B cell (primary cell): ENCODE measurements at regions not wholly inside any gene's neighbourhood (a gene's known extent, or its start where the extent isn't known, plus 50 kb on each side); places are given as distances from the start of the nearest gene placed in this dataset.
A peak's percentile ranks its signal among the peaks of the same experiment; 100 is the strongest.
"Not testable (repeated sequence)": the region's sequence is repeated elsewhere in the genome, so short reads cannot be mapped to it uniquely, and the experiment has no call there.

Source experiments
- ATAC-seq: fragments of 200-7000 bp; cut with Tn5 transposase; one replicate; pipeline ENCODE4 v1.10.0; 2021; ENCODE audit warnings: low read depth, mild to moderate bottlenecking, moderate number of reproducible peaks, moderate library complexity
- CTCF ChIA-PET: fragments of 350-600 bp; sonication (Branson Sonifier 250); formaldehyde crosslinking; loops from one replicate; lab custom pipeline; 2021; ENCODE audit warnings: antibody characterized with exemption, inconsistent platforms; lab: Charles Lee
- POLR2A ChIA-PET: fragments of 350-600 bp; sonication (Branson Sonifier 250); formaldehyde crosslinking; loops from one replicate; lab custom pipeline; 2021; ENCODE audit warnings: antibody characterized with exemption; lab: Charles Lee
- DNase-seq: peaks from one replicate; pipeline ENCODE4 v3.0.0; 2013
- H2AFZ ChIP-seq: 2 replicates; pipeline ENCODE4 v1.6.1; 2012; ENCODE audit warnings: mild to moderate bottlenecking, low read depth, low read length; ENCODE audit not compliant: insufficient read depth, poor library complexity, severe bottlenecking
- H3K27ac ChIP-seq, 2 donors: 1 replicate in 1 of 2; 2 replicates in 1 of 2; pipeline ENCODE4 v1.5.1; 2012 to 2013; ENCODE audit warnings: low read length in 2 of 2, mild to moderate bottlenecking in 2 of 2, moderate library complexity in 1 of 2
- H3K27me3 ChIP-seq, 4 experiments: fragments of 200-600 bp in 1 of 4; sonication (generic) in 1 of 4; replicated peaks in 1 of 4; 1 replicate in 2 of 4; 2 replicates in 2 of 4; pipeline versions ENCODE4 v1.6.1 to v1.7.0; 2013 to 2016; ENCODE audit warnings: low read length in 3 of 4, mild to moderate bottlenecking in 2 of 4, mixed read lengths in 1 of 4, moderate library complexity in 1 of 4; ENCODE audit not compliant: insufficient read depth in 4 of 4, control insufficient read depth in 3 of 4; ENCODE audit errors: control extremely low read depth in 1 of 4
- H3K36me3 ChIP-seq, 2 experiments: replicated peaks in 1 of 2; 1 replicate in 1 of 2; 2 replicates in 1 of 2; pipeline versions ENCODE4 v1.6.1 to v1.7.1; 2013; ENCODE audit warnings: low read length in 1 of 2; ENCODE audit not compliant: insufficient read depth in 2 of 2, control insufficient read depth in 1 of 2; ENCODE audit errors: control extremely low read depth in 1 of 2, extremely low read depth in 1 of 2
- H3K4me1 ChIP-seq, 2 donors: fragments of 200-600 bp in 1 of 2; sonication (generic) in 1 of 2; 1 replicate in 1 of 2; 2 replicates in 1 of 2; pipeline versions ENCODE4 v1.5.1 to v1.6.1; 2013 to 2017; ENCODE audit warnings: low read length in 2 of 2; ENCODE audit not compliant: control insufficient read depth in 2 of 2, insufficient read depth in 2 of 2
- H3K4me2 ChIP-seq: replicated peaks from 2 replicates; pipeline ENCODE3; 2012; ENCODE audit warnings: mild to moderate bottlenecking, low read depth, low read length; ENCODE audit not compliant: poor library complexity, severe bottlenecking
- H3K4me3 ChIP-seq, 5 experiments: fragments of 200-600 bp in 1 of 5; sonication (generic) in 1 of 5; 1 replicate in 3 of 5; 2 replicates in 2 of 5; pipeline versions ENCODE4 v1.5.1 to v1.7.0; 2011 to 2016; ENCODE audit warnings: low read length in 4 of 5, mild to moderate bottlenecking in 4 of 5, low read depth in 2 of 5, control low read depth in 1 of 5, moderate library complexity in 1 of 5; ENCODE audit not compliant: insufficient read depth in 1 of 5; ENCODE audit errors: control extremely low read depth in 1 of 5, extremely low read depth in 1 of 5
- H3K79me2 ChIP-seq: fragments of 200-600 bp; sonication (generic); one replicate; pipeline ENCODE4 v1.6.0; 2016; ENCODE audit warnings: low read length; ENCODE audit not compliant: control insufficient read depth, insufficient read depth
- H3K9ac ChIP-seq: fragments of 200-600 bp; sonication (generic); 2 replicates; pipeline ENCODE4 v1.6.1; 2017; ENCODE audit warnings: mild to moderate bottlenecking, low read length, moderate library complexity
- H3K9me3 ChIP-seq, 3 donors: one replicate each; pipeline versions ENCODE4 v1.6.1 to v1.7.1; 2013; ENCODE audit warnings: low read length in 2 of 3; ENCODE audit not compliant: control insufficient read depth in 2 of 3, insufficient read depth in 1 of 3; ENCODE audit errors: control extremely low read depth in 1 of 3
- H4K20me1 ChIP-seq: 2 replicates; pipeline ENCODE4 v1.6.0; 2012; ENCODE audit warnings: mild to moderate bottlenecking, low read length; ENCODE audit not compliant: insufficient read depth, control insufficient read depth, poor library complexity, severe bottlenecking
- H3K27ac Mint-ChIP-seq: one replicate; pipeline ENCODE4 v1.8.0; 2021; ENCODE audit warnings: mixed read lengths
- H3K27me3 Mint-ChIP-seq: one replicate; pipeline ENCODE4 v1.8.0; 2021; ENCODE audit warnings: mixed read lengths
- H3K4me1 Mint-ChIP-seq: one replicate; pipeline ENCODE4 v1.8.0; 2021; ENCODE audit warnings: mixed read lengths
- H3K4me3 Mint-ChIP-seq: one replicate; pipeline ENCODE4 v1.8.0; 2021; ENCODE audit warnings: mixed read lengths
- H3K9me3 Mint-ChIP-seq: one replicate; pipeline ENCODE4 v1.8.0; 2022; ENCODE audit warnings: mixed read lengths; ENCODE audit not compliant: insufficient read depth
- EZH2 ChIP-seq: IDR thresholded peaks from 2 replicates; pipeline ENCODE4 v1.6.1; 2012; ENCODE audit warnings: borderline replicate concordance, low read depth, mild to moderate bottlenecking, moderate library complexity, low read length; ENCODE audit not compliant: insufficient read depth, poor library complexity, severe bottlenecking
- WGBS: methylation state at CpG from one replicate; pipeline ENCODE4 v1.1.5; 2013; ENCODE audit warnings: missing lambda C conversion rate; ENCODE audit not compliant: insufficient coverage; 5-methylcytosine and 5-hydroxymethylcytosine counted together
- intact Hi-C: fragments of 100-400 bp; cut with micrococcal nuclease; formaldehyde crosslinking; loops from one replicate; pipeline ENCODE4 v1.10.0; 2022
- TF ChIP-seq, protein P1 (sequence below): fragments of 200-600 bp; IDR thresholded peaks from one replicate; pipeline ENCODE4 v1.8.0; 2022; ENCODE audit warnings: antibody characterized with exemption, mild to moderate bottlenecking

DNA sequence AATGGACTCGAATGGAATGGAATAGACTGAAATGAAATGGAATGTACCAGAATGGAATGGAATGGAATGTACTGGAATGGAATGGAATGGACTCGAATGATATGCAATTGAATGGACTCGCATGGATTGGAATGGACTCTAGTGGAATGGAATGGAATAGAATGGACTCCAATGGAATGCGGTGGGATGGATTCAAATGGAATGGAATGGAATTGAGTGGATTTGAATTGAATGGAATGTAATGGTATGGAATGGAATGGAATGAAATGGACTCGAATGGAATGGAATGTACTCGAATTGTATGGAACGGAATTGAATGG is 99.6 kb upstream of the FBXO28 start:
- Histone ChIP-seq H3K9me3 (peaks cover 0 to 30% (median 3%) of the 10 kb centered on the region in 3 donors), H3K27me3 (no peaks in the 10 kb centered on the region), H3K4me3 (no peak overlapping the region), H2AFZ (no peak overlapping the region), H3K9ac (no peak overlapping the region), H3K27ac (no peak overlapping the region), H3K36me3 (no peaks in the 10 kb centered on the region), H3K4me1 (no peaks in the 10 kb centered on the region), H4K20me1 (no peaks in the 10 kb centered on the region), H3K79me2 (no peaks in the 10 kb centered on the region), H3K4me2 (no peak overlapping the region)
- CTCF ChIA-PET: no interaction called here
- no peaks in the 10 kb centered on the region for H3K9me3 Mint-ChIP-seq
- 91% methylated on average over 6 of the region's 7 CpGs for WGBS
- H3K27me3 Mint-ChIP-seq: no peaks in the 10 kb centered on the region
- no peak overlapping the region for H3K4me3 Mint-ChIP-seq
- POLR2A ChIA-PET: no interaction called here
- DNase-seq (no peak), ATAC-seq (no peak)
- H3K27ac Mint-ChIP-seq: no peak overlapping the region
- TF ChIP-seq, protein P1, sequence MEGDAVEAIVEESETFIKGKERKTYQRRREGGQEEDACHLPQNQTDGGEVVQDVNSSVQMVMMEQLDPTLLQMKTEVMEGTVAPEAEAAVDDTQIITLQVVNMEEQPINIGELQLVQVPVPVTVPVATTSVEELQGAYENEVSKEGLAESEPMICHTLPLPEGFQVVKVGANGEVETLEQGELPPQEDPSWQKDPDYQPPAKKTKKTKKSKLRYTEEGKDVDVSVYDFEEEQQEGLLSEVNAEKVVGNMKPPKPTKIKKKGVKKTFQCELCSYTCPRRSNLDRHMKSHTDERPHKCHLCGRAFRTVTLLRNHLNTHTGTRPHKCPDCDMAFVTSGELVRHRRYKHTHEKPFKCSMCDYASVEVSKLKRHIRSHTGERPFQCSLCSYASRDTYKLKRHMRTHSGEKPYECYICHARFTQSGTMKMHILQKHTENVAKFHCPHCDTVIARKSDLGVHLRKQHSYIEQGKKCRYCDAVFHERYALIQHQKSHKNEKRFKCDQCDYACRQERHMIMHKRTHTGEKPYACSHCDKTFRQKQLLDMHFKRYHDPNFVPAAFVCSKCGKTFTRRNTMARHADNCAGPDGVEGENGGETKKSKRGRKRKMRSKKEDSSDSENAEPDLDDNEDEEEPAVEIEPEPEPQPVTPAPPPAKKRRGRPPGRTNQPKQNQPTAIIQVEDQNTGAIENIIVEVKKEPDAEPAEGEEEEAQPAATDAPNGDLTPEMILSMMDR: no peak
- no peak for TF ChIP-seq EZH2
- no peaks in the 10 kb centered on the region for H3K4me1 Mint-ChIP-seq
- intact Hi-C loops: no loop called here

DNA sequence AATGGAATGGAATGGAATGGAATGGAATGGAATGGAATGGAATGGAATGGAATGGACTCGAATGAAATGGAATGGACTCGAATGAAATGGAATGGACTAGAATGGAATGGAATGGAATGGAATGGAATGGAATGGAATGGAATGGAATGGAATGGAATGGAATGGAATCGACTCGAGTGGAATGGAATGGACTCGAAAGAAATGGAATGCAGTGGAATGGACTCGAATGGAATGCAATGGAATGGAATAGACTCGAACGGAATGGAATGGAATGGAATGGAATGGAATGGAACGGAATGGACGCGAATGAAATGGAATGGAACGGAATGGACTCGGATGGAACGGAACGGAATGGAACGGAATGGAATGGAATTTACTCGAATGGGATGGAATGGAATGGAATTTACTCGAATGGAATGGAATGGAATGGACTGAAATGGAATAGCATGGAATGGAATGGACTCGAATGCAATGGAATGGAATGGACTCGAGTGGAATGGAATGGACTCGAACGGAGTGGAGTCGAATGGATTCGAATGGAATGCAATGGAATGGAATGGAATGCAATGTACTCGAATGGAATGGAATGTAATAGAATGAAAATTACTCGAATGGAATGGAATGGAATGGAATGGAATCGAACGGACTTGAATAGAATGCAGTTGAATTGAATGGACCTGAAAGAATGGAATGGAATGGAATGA is 100.1 kb upstream of the FBXO28 start:
- intact Hi-C loops, CTCF ChIA-PET, H3K4me1 ChIP-seq, H3K27me3 Mint-ChIP-seq, H3K4me3 Mint-ChIP-seq, H3K79me2 ChIP-seq, H3K27me3 ChIP-seq, ATAC-seq, H3K36me3 ChIP-seq, H3K4me3 ChIP-seq, H3K9me3 Mint-ChIP-seq, H4K20me1 ChIP-seq, H3K4me1 Mint-ChIP-seq, H3K27ac ChIP-seq, POLR2A ChIA-PET, H3K27ac Mint-ChIP-seq, H3K4me2 ChIP-seq, H3K9ac ChIP-seq, H2AFZ ChIP-seq: not testable (repeated sequence)
- 89% methylated on average over 24 of the region's 28 CpGs for WGBS
- peak; percentile 3 for DNase-seq
- H3K9me3 ChIP-seq: peaks cover 0 to 30% (median 3%) of the 10 kb centered on the region in 3 donors

DNA sequence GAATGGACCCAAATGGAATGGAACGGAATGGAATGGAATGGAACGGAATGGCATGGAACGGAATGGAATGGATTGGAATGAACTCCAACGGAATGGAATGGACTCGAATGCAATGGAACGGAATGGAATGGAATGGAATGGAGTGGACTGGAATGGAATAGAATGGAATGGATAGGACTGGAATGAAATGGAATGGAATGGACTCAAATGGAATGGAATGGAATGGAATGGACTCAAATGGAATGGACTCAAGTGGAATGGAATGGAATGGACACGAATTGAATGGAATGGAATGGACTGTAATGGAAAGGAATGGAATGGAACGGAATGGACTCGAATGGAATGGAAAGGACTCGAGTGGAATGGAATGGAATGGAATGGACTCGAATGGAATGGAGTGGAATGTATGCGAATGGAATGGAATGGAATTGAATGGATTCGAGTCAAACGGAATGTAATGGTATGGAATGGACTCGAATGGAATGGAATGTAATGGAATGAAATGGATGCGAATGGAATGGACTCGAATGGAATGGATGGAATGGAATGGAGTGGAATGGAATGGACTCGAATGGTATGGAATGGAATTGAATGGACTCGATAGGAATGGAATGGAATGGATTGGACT is 101.0 kb upstream of the FBXO28 start:
- H3K79me2 ChIP-seq, H3K9me3 Mint-ChIP-seq, H3K27me3 ChIP-seq, H3K4me3 ChIP-seq, H2AFZ ChIP-seq, intact Hi-C loops, ATAC-seq, H3K36me3 ChIP-seq, H3K27me3 Mint-ChIP-seq, H3K4me2 ChIP-seq, H3K4me1 ChIP-seq, POLR2A ChIA-PET, H3K27ac Mint-ChIP-seq, H3K9ac ChIP-seq, CTCF ChIA-PET, H3K4me1 Mint-ChIP-seq, DNase-seq, H3K4me3 Mint-ChIP-seq, H4K20me1 ChIP-seq, H3K27ac ChIP-seq: not testable (repeated sequence)
- H3K9me3 ChIP-seq: peaks cover 0 to 30% (median 3%) of the 10 kb centered on the region in 3 donors
- WGBS: 94% methylated on average over 19 of the region's 19 CpGs
